ENCODE measurements at regions not wholly inside any gene's neighbourhood (a gene's known extent, or its start where the extent isn't known, plus 50 kb on each side); places are given as distances from the start of the nearest gene placed in this dataset.

DNA sequence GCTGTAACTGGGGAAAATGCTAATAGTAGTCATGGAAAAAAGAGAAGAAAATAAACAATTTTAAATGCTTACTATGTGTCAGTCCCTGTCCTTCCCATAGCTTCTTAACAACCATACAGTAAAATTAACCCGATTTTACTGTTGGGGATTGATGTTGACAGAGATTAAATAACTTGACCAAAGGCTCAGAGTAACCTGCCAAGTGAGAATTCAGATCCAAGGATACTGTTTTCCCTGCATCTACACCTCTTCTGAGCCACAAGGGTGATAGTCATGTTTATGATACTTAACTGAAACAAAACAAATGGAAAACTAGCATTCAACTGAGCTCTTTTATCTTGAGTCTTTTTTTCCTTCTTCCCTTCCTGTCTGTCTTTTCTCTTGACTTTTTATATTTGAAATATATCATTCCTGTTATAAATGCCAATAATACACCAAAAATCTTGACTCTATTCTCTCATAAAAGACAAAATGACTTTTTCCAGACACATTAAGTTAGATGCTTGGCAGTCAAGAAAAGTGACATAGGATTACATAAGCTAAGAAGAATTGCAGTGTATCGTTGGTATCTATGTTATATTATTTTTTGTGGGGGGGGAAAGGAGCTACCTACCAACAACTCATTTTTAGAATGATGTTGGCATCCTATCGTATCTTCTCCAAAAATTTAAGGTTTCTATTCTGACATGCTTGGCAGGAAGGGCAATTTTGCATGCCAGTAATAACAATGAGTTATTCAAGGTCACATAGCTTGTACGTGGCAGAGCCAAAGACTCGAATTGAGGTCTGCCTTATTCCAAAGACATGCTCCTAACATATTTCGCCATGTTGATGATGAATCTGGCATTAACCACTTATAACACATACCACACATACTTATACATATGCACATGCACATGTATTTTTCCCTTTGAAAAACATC lies 306.6 kb upstream of the KCNH8 start:
- DNase-seq (no peak), ATAC-seq (ENCODE audit: poor library complexity) (no peak)
- H3K27ac ChIP-seq (ENCODE audit: low read depth in 1 of 2, low read length in 2 of 2) = no peak overlapping the region
- H3K36me3 ChIP-seq (ENCODE audit: insufficient read depth, low read length) = no peaks in the 10 kb centered on the region
- intact Hi-C loops (cut with DNase I, micrococcal nuclease) = loop anchor here in 1 of 2 experiments (10.0 kb wide), 1 partner anchor 143 kb away; no protein-coding TSS in a partner anchor
- H3K27me3 ChIP-seq (ENCODE audit: control insufficient read depth in 1 of 2, insufficient read depth in 2 of 2, low read length in 2 of 2) = no peaks in the 10 kb centered on the region
- no peaks in the 10 kb centered on the region for H3K4me1 ChIP-seq (ENCODE audit: insufficient read depth, low read length)
- Mint-ChIP-seq H3K27ac (no peak overlapping the region), H3K9me3 (no peaks in the 10 kb centered on the region), H3K4me3 (no peak overlapping the region), H3K27me3 (no peaks in the 10 kb centered on the region), H3K36me3 (ENCODE audit: low read depth) (no peaks in the 10 kb centered on the region), H3K4me1 (ENCODE audit: low read depth) (peaks cover 47% of the 10 kb centered on the region)
- TF ChIP-seq, protein P1, sequence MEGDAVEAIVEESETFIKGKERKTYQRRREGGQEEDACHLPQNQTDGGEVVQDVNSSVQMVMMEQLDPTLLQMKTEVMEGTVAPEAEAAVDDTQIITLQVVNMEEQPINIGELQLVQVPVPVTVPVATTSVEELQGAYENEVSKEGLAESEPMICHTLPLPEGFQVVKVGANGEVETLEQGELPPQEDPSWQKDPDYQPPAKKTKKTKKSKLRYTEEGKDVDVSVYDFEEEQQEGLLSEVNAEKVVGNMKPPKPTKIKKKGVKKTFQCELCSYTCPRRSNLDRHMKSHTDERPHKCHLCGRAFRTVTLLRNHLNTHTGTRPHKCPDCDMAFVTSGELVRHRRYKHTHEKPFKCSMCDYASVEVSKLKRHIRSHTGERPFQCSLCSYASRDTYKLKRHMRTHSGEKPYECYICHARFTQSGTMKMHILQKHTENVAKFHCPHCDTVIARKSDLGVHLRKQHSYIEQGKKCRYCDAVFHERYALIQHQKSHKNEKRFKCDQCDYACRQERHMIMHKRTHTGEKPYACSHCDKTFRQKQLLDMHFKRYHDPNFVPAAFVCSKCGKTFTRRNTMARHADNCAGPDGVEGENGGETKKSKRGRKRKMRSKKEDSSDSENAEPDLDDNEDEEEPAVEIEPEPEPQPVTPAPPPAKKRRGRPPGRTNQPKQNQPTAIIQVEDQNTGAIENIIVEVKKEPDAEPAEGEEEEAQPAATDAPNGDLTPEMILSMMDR (IDR thresholded peaks at IDR 0.05) = no peak
- no peaks in the 10 kb centered on the region for H3K9me3 ChIP-seq (ENCODE audit: control insufficient read depth in 1 of 2, insufficient read depth in 1 of 2, low read length in 2 of 2)
- CTCF ChIA-PET = interaction anchor here (0.7 kb wide), 1 partner anchor 76 kb away, joined by 3 read pairs; no protein-coding TSS in a partner anchor
- H3K4me3 ChIP-seq (ENCODE audit: low read length) = no peak overlapping the region
- POLR2A ChIA-PET = interaction anchor here (0.8 kb wide), 1 partner anchor 12 kb away, joined by 3 read pairs; no protein-coding TSS in a partner anchor

DNA sequence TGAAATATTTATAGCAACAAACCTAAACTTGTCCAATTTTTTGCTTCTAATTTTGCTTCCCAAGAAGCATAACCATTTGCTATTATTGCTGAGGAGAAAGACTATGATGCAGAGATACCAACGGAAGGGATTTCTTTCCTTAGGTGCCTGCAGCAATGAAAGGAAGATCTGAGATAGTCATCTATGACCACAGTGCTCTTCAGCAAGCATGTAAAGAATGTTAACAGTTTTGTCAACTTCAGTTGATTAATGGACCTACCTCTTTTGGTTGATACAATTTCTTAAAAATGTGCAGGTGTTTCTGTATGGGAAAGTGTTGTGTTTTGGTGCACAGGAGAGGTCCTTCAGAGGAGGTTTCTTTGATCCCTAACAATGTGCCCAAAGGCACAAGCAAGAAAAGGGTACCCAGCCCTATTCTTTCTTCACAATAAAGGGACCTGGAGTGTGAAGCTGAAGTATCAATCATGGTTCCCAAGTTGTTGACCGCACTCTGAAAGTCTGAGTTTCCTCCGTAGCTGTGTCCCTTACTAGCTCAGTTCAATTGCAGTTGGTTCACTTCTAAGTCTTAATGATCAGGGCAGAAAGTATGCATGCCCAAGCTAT lies 307.7 kb upstream of the KCNH8 start:
- intact Hi-C loops (cut with DNase I, micrococcal nuclease) = loop anchor here in 1 of 2 experiments (10.0 kb wide), 1 partner anchor 144 kb away; no protein-coding TSS in a partner anchor
- peaks cover 55% of the 10 kb centered on the region for H3K4me1 Mint-ChIP-seq (ENCODE audit: low read depth)
- DNase-seq (no peak), ATAC-seq (ENCODE audit: poor library complexity) (no peak)
- Histone ChIP-seq H3K36me3 (ENCODE audit: insufficient read depth, low read length) (no peaks in the 10 kb centered on the region), H3K4me3 (ENCODE audit: low read length) (no peak overlapping the region), H3K27ac (ENCODE audit: low read depth in 1 of 2, low read length in 2 of 2) (no peak overlapping the region), H3K9me3 (ENCODE audit: control insufficient read depth in 1 of 2, insufficient read depth in 1 of 2, low read length in 2 of 2) (no peaks in the 10 kb centered on the region), H3K4me1 (ENCODE audit: insufficient read depth, low read length) (no peaks in the 10 kb centered on the region), H3K27me3 (ENCODE audit: control insufficient read depth in 1 of 2, insufficient read depth in 2 of 2, low read length in 2 of 2) (no peaks in the 10 kb centered on the region)
- H3K27ac Mint-ChIP-seq = no peak overlapping the region
- no peaks in the 10 kb centered on the region for H3K9me3 Mint-ChIP-seq
- TF ChIP-seq, protein P1 (IDR thresholded peaks at IDR 0.05) = no peak
- H3K36me3 Mint-ChIP-seq (ENCODE audit: low read depth) = no peaks in the 10 kb centered on the region
- H3K4me3 Mint-ChIP-seq = no peak overlapping the region
- no peaks in the 10 kb centered on the region for H3K27me3 Mint-ChIP-seq
- POLR2A ChIA-PET = interaction anchor here (0.8 kb wide), 1 partner anchor 11 kb away, joined by 3 read pairs; no protein-coding TSS in a partner anchor
- CTCF ChIA-PET = no interaction called here

DNA sequence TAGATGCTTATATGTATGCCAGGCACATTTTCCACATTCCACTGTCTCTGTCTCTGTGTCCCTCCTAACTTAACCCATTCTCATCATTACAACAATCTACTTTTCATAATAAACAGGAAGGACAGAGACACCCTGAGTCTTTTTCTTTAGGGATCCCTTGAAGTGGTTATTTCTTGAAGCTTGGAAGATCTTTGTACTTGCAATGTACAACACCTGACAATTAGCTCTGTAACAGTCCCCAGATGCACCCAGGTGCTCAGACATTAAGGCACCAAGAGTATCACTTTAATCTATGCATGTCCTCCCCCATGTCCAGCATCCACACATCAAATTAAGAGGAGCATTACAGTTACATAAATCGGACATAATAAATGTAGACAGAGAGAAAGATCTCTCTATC lies 309.6 kb upstream of the KCNH8 start:
- Mint-ChIP-seq H3K4me3 (no peak overlapping the region), H3K27me3 (no peaks in the 10 kb centered on the region), H3K36me3 (ENCODE audit: low read depth) (no peaks in the 10 kb centered on the region), H3K27ac (no peak overlapping the region), H3K4me1 (ENCODE audit: low read depth) (peaks cover 40% of the 10 kb centered on the region), H3K9me3 (no peaks in the 10 kb centered on the region)
- TF ChIP-seq, protein P1 (IDR thresholded peaks at IDR 0.05) = no peak
- Histone ChIP-seq H3K36me3 (ENCODE audit: insufficient read depth, low read length) (no peaks in the 10 kb centered on the region), H3K9me3 (ENCODE audit: control insufficient read depth in 1 of 2, insufficient read depth in 1 of 2, low read length in 2 of 2) (no peaks in the 10 kb centered on the region), H3K4me3 (ENCODE audit: low read length) (no peak overlapping the region), H3K27ac (ENCODE audit: low read depth in 1 of 2, low read length in 2 of 2) (no peak overlapping the region), H3K27me3 (ENCODE audit: control insufficient read depth in 1 of 2, insufficient read depth in 2 of 2, low read length in 2 of 2) (no peaks in the 10 kb centered on the region), H3K4me1 (ENCODE audit: insufficient read depth, low read length) (no peaks in the 10 kb centered on the region)
- CTCF ChIA-PET = no interaction called here
- POLR2A ChIA-PET = interaction anchor here (0.5 kb wide), 1 partner anchor 406 kb away, joined by 3 read pairs; no protein-coding TSS in a partner anchor
- ATAC-seq (ENCODE audit: poor library complexity) = no peak
- DNase-seq = no peak
- intact Hi-C loops (cut with DNase I, micrococcal nuclease) = no loop called here

All from CD4-positive, alpha-beta T cell (primary cell).